OCI-LY1 (cell line): ENCODE measurements at regions not wholly inside any gene's neighbourhood (a gene's known extent, or its start where the extent isn't known, plus 50 kb on each side); places are given as distances from the start of the nearest gene placed in this dataset.

ENCODE experiments used
- H2AFZ ChIP-seq: fragments of 200-600 bp; sonication (generic), shearing (Covaris generic); 2 replicates; pipeline ENCODE4 v1.6.0; 2014; ENCODE audit warnings: antibody characterized with exemption, mild to moderate bottlenecking, low read length
- H3F3A ChIP-seq: fragments of 200-600 bp; sonication (generic), shearing (Covaris generic); 2 replicates; pipeline ENCODE4 v1.6.0; 2014; ENCODE audit warnings: mild to moderate bottlenecking, antibody characterized with exemption, low read length, moderate library complexity; ENCODE audit not compliant: insufficient read depth
- H3K27ac ChIP-seq: fragments of 200-600 bp; sonication (generic); 2 replicates; pipeline ENCODE4 v1.5.1; 2014; ENCODE audit warnings: low read length, mixed run types, mild to moderate bottlenecking, low read depth; ENCODE audit not compliant: poor library complexity, severe bottlenecking
- H3K27me3 ChIP-seq: fragments of 200-600 bp; sonication (generic); 2 replicates; pipeline ENCODE4 v1.6.0; 2014; ENCODE audit warnings: antibody characterized with exemption, mild to moderate bottlenecking, low read length, moderate library complexity; ENCODE audit not compliant: insufficient read depth
- H3K36me3 ChIP-seq: fragments of 200-600 bp; sonication (generic); 2 replicates; pipeline ENCODE4 v1.6.1; 2014; ENCODE audit warnings: mild to moderate bottlenecking, antibody characterized with exemption, low read length, moderate library complexity, mixed read lengths; ENCODE audit not compliant: insufficient read depth
- H3K4me1 ChIP-seq: fragments of 200-600 bp; sonication (generic); 2 replicates; pipeline ENCODE4 v1.5.1; 2014; ENCODE audit warnings: mild to moderate bottlenecking, low read length, moderate library complexity; ENCODE audit not compliant: insufficient read depth, severe bottlenecking
- H3K4me2 ChIP-seq: fragments of 200-600 bp; sonication (generic), shearing (Covaris generic); 2 replicates; pipeline ENCODE4 v1.6.1; 2014; ENCODE audit warnings: low read length
- H3K4me3 ChIP-seq: fragments of 200-600 bp; sonication (generic); 2 replicates; pipeline ENCODE4 v1.5.1; 2014; ENCODE audit warnings: low read length, low read depth, mild to moderate bottlenecking, mixed read lengths; ENCODE audit not compliant: poor library complexity, severe bottlenecking
- H3K79me2 ChIP-seq: fragments of 200-600 bp; shearing (Covaris generic); 2 replicates; pipeline ENCODE4 v1.6.1; 2016; ENCODE audit warnings: mixed run types, low read length, mixed read lengths; ENCODE audit not compliant: insufficient read depth
- H3K9ac ChIP-seq: fragments of 200-600 bp; sonication (generic), shearing (Covaris generic); 2 replicates; pipeline ENCODE4 v1.6.1; 2014; ENCODE audit warnings: mild to moderate bottlenecking, low read length, mixed read lengths
- H3K9me2 ChIP-seq: fragments of 200-600 bp; sonication (generic), shearing (Covaris generic); 2 replicates; pipeline ENCODE4 v1.6.1; 2014; ENCODE audit warnings: low read depth, mild to moderate bottlenecking, low read length, mixed read lengths
- H3K9me3 ChIP-seq: fragments of 200-600 bp; shearing (Covaris generic); 2 replicates; pipeline ENCODE4 v1.6.1; 2014; ENCODE audit warnings: low read length, mixed read lengths
- H4K20me1 ChIP-seq: fragments of 200-600 bp; sonication (generic), shearing (Covaris generic); 2 replicates; pipeline ENCODE4 v1.6.0; 2016; ENCODE audit warnings: mild to moderate bottlenecking, low read length; ENCODE audit not compliant: insufficient read depth
- CTCF ChIP-seq: fragments of 200-600 bp; sonication (generic), shearing (Covaris generic); IDR thresholded peaks from 2 replicates; pipeline ENCODE4 v1.5.1; 2017; ENCODE audit warnings: mild to moderate bottlenecking, antibody characterized with exemption, low read length, moderate library complexity, mixed read lengths
- EZH2 ChIP-seq: fragments of 200-600 bp; sonication (generic), shearing (Covaris generic); IDR thresholded peaks from 2 replicates; pipeline ENCODE4 v1.8.0; 2017; ENCODE audit warnings: borderline replicate concordance, mixed run types, mild to moderate bottlenecking, antibody characterized with exemption, low read length, moderate library complexity, mixed read lengths

- Histone ChIP-seq H3K4me2 (no peak overlapping the region), H3K9me2 (no peaks in the 10 kb centered on the region), H3K27me3 (no peaks in the 10 kb centered on the region), H3K9me3 (no peaks in the 10 kb centered on the region), H3K4me1 (no peaks in the 10 kb centered on the region), H3K4me3 (no peak overlapping the region), H3F3A (no peaks in the 10 kb centered on the region), H2AFZ (no peak overlapping the region), H4K20me1 (no peaks in the 10 kb centered on the region), H3K27ac (no peak overlapping the region), H3K9ac (no peak overlapping the region), H3K36me3 (no peaks in the 10 kb centered on the region), H3K79me2 (no peaks in the 10 kb centered on the region)
- TF ChIP-seq CTCF (no peak), EZH2 (no peak)
Observed at GRCh38 chr4:181874602-181875001, 368.6 kb upstream of the TENM3 start.

GRCh38 chr4:181877329-181877848 lies 365.8 kb upstream of the TENM3 start:
- Histone ChIP-seq H3K9me2 (no peaks in the 10 kb centered on the region), H3K9ac (no peak overlapping the region), H3K9me3 (no peaks in the 10 kb centered on the region), H3K4me3 (no peak overlapping the region), H3K27me3 (no peaks in the 10 kb centered on the region), H3K36me3 (no peaks in the 10 kb centered on the region), H3K79me2 (no peaks in the 10 kb centered on the region), H3K4me2 (no peak overlapping the region), H2AFZ (no peak overlapping the region), H3F3A (no peaks in the 10 kb centered on the region), H3K4me1 (no peaks in the 10 kb centered on the region), H3K27ac (no peak overlapping the region), H4K20me1 (no peaks in the 10 kb centered on the region)
- TF ChIP-seq CTCF, result no peak
- TF ChIP-seq EZH2, result no peak

- no peak overlapping the region for H2AFZ ChIP-seq
- no peak overlapping the region for H3K9ac ChIP-seq
- no peak overlapping the region for H3K4me2 ChIP-seq
- H3K4me1 ChIP-seq, result no peaks in the 10 kb centered on the region
- H3K27ac ChIP-seq, result no peak overlapping the region
- H3K9me2 ChIP-seq, result no peaks in the 10 kb centered on the region
- H3F3A ChIP-seq, result no peaks in the 10 kb centered on the region
- no peak for TF ChIP-seq EZH2
- no peak for TF ChIP-seq CTCF
- no peak overlapping the region for H3K4me3 ChIP-seq
- H3K79me2 ChIP-seq, result no peaks in the 10 kb centered on the region
- H3K9me3 ChIP-seq, result no peaks in the 10 kb centered on the region
- H3K27me3 ChIP-seq, result no peaks in the 10 kb centered on the region
- no peaks in the 10 kb centered on the region for H3K36me3 ChIP-seq
- H4K20me1 ChIP-seq, result no peaks in the 10 kb centered on the region
Observed at GRCh38 chr4:181890031-181890430, 353.2 kb upstream of the TENM3 start.
